ENCODE measurements at regions not wholly inside any gene's neighbourhood (a gene's known extent, or its start where the extent isn't known, plus 50 kb on each side); places are given as distances from the start of the nearest gene placed in this dataset.

DNA sequence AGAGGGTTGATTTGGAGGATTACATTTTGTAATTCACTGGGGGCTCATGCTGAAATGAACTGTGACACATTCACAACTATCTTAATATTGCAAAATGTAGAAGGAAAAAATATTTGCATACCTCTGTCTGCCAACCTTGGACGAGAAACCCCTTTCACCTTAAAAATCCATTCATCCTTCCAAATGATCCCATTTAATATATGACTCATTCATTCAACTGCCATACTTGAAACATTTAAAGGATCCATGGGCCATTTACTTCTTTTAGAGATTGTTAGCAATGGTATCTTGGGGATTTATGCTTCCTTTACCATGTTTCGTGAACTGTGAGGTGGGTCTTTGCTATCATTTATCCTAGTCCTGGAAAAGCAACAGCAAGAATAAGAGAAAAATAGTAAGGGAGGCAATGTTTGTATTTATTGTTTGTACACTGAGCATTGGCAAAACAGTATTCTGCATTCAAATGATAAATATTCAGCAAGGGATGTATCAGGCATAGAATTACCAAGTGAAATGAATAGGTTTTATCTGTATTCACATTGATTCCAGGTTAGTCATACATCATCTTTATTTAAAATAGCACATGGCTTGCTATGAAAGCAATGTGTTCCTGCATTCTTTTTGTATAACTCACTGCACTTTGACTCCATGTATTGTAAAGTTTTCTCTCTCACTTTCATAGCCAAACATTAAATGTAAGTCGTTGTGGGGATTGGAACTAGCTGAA lies 378.1 kb downstream of the NSUN3 start:
- Histone ChIP-seq H3K36me3 (ENCODE audit: control insufficient read depth, insufficient read depth, low read length) (no peaks in the 10 kb centered on the region), H3K9me3 (replicated peaks; ENCODE audit: control insufficient read depth, insufficient read depth, low read depth, low read length) (no peaks in the 10 kb centered on the region), H3K9ac (ENCODE audit: insufficient read depth in 1 of 2, low read depth in 2 of 2, low read length in 2 of 2) (no peak overlapping the region), H3K9me1 (ENCODE audit: control insufficient read depth, insufficient read depth, low read length) (no peaks in the 10 kb centered on the region), H3K4me1 (replicated peaks in 1 of 2; ENCODE audit: control insufficient read depth in 2 of 2, insufficient read depth in 2 of 2, low read length in 2 of 2) (no peaks in the 10 kb centered on the region), H2AFZ (ENCODE audit: low read depth, low read length) (no peak overlapping the region), H4K20me1 (replicated peaks; ENCODE audit: control insufficient read depth, insufficient read depth, low read length) (no peaks in the 10 kb centered on the region), H3K27me3 (ENCODE audit: control insufficient read depth in 2 of 2, insufficient read depth in 2 of 2, low read length in 2 of 2) (no peaks in the 10 kb centered on the region), H3K79me2 (ENCODE audit: control insufficient read depth, insufficient read depth, low read length) (no peaks in the 10 kb centered on the region), H3K27ac (ENCODE audit: extremely low read depth, low read depth, low read length) (no peak overlapping the region), H3K4me3 (no peak overlapping the region), H3K4me2 (ENCODE audit: insufficient read depth, low read length) (no peak overlapping the region)
- intact Hi-C loops (cut with micrococcal nuclease) = no loop called here
- 0% methylated on average over 3 of the region's 3 CpGs for WGBS (ENCODE audit: insufficient coverage, low coverage, missing lambda C conversion rate)
- ATAC-seq (no peak), FAIRE-seq (no peak), DNase-seq (ENCODE audit: extremely low read depth in 1 of 4, low spot score in 3 of 4) (no peak)
- ChIA-PET POLR2A (no interaction called here), CTCF (ENCODE audit: low intra/inter-chr PET ratio) (no interaction called here)
- in situ Hi-C loops (cut with MboI) = no loop called here
- BruUV-seq (replicated peaks) = no TSS peak
- TF ChIP-seq ZBTB8A (IDR thresholded peaks at IDR 0.05; ENCODE audit: partially characterized antibody) = no peak
- TF ChIP-seq ZNF311 (CRISPR knock-in tag; IDR thresholded peaks at IDR 0.05) = no peak
- TF ChIP-seq LARP7 (IDR thresholded peaks at IDR 0.05) = no peak
- TF ChIP-seq CBX2 (IDR thresholded peaks at IDR 0.05; ENCODE audit: insufficient read depth, low read length, poor library complexity, severe bottlenecking) = no peak
- TF ChIP-seq, protein P1, sequence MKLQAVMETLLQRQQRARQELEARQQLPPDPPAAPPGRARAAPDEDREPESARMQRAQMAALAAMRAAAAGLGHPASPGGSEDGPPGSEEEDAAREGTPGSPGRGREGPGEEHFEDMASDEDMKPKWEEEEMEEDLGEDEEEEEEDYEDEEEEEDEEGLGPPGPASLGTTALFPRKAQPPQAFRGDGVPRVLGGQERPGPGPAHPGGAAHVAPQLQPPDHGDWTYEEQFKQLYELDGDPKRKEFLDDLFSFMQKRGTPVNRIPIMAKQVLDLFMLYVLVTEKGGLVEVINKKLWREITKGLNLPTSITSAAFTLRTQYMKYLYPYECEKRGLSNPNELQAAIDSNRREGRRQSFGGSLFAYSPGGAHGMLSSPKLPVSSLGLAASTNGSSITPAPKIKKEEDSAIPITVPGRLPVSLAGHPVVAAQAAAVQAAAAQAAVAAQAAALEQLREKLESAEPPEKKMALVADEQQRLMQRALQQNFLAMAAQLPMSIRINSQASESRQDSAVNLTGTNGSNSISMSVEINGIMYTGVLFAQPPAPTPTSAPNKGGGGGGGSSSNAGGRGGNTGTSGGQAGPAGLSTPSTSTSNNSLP (IDR thresholded peaks at IDR 0.05; ENCODE audit: borderline replicate concordance, low read depth, low read length) = no peak
- no peak for TF ChIP-seq CSDE1 (IDR thresholded peaks at IDR 0.05)
- no peak for TF ChIP-seq ZSCAN32 (CRISPR knock-in tag; IDR thresholded peaks at IDR 0.05)
- no peak for TF ChIP-seq ZNF282 (CRISPR knock-in tag; IDR thresholded peaks at IDR 0.05)
- no peak for TF ChIP-seq MYBL2 (IDR thresholded peaks at IDR 0.05; ENCODE audit: low read depth)
- no peak for TF ChIP-seq MYBL2 (CRISPR knock-in tag; IDR thresholded peaks at IDR 0.05; ENCODE audit: borderline replicate concordance)
- TF ChIP-seq FOXA3 (CRISPR knock-in tag; conservative IDR thresholded peaks at IDR 0.05 in 1 of 2, IDR thresholded peaks at IDR 0.05 in 1 of 2) = no peak

Data from K562 (cell line).